ENCODE measurements at regions not wholly inside any gene's neighbourhood (a gene's known extent, or its start where the extent isn't known, plus 50 kb on each side); places are given as distances from the start of the nearest gene placed in this dataset.

GRCh38 chr6:95142661-95143335 lies 434.5 kb upstream of the MANEA start:
- TF ChIP-seq CTCF (IDR thresholded peaks at IDR 0.05; ENCODE audit: insufficient read depth, low read depth, low read length) (no peak), EZH2 (IDR thresholded peaks at IDR 0.05; ENCODE audit: insufficient read depth, low read length) (no peak)

Measured in astrocyte (in vitro differentiated cells and primary cell).